ENCODE measurements at regions not wholly inside any gene's neighbourhood (a gene's known extent, or its start where the extent isn't known, plus 50 kb on each side); places are given as distances from the start of the nearest gene placed in this dataset.

- CTCF ChIA-PET: interaction anchor here (0.7 kb wide), 1 partner anchor 120 kb away, joined by 4 read pairs; no protein-coding TSS in a partner anchor
- no peaks in the 10 kb centered on the region for H3K9me3 Mint-ChIP-seq (ENCODE audit: low read depth, unreplicated experiment)
- no peak for DNase-seq
- no peak overlapping the region for H3K27ac Mint-ChIP-seq (ENCODE audit: unreplicated experiment)
- BruUV-seq (replicated peaks): no TSS peak
- no peak overlapping the region for H3K4me3 Mint-ChIP-seq (ENCODE audit: low read depth, unreplicated experiment)
- intact Hi-C loops (cut with micrococcal nuclease; ENCODE audit: unreplicated experiment): no loop called here
- H3K4me1 Mint-ChIP-seq (ENCODE audit: low read depth, unreplicated experiment): no peaks in the 10 kb centered on the region
- no peak for TF ChIP-seq CTCF (IDR thresholded peaks at IDR 0.05; ENCODE audit: unreplicated experiment)
- peaks cover 24% of the 10 kb centered on the region for H3K27me3 Mint-ChIP-seq (ENCODE audit: unreplicated experiment)
- no peaks in the 10 kb centered on the region for H3K36me3 Mint-ChIP-seq (ENCODE audit: insufficient read depth, unreplicated experiment)
Observed at GRCh38 chr12:22924391-22924790, 299.4 kb downstream of the ETNK1 start.

GRCh38 chr12:22925623-22926022 is 300.7 kb downstream of the ETNK1 start:
- no TSS peak for BruUV-seq (replicated peaks)
- CTCF ChIA-PET: no interaction called here
- Mint-ChIP-seq H3K4me1 (ENCODE audit: low read depth, unreplicated experiment) (no peaks in the 10 kb centered on the region), H3K27me3 (ENCODE audit: unreplicated experiment) (peaks cover 13% of the 10 kb centered on the region), H3K36me3 (ENCODE audit: insufficient read depth, unreplicated experiment) (no peaks in the 10 kb centered on the region), H3K27ac (ENCODE audit: unreplicated experiment) (no peak overlapping the region), H3K9me3 (ENCODE audit: low read depth, unreplicated experiment) (no peaks in the 10 kb centered on the region), H3K4me3 (ENCODE audit: low read depth, unreplicated experiment) (no peak overlapping the region)
- DNase-seq: no peak
- no peak for TF ChIP-seq CTCF (IDR thresholded peaks at IDR 0.05; ENCODE audit: unreplicated experiment)
- intact Hi-C loops (cut with micrococcal nuclease; ENCODE audit: unreplicated experiment): no loop called here

GRCh38 chr12:22932431-22932830 is 307.5 kb downstream of the ETNK1 start:
- no peak for TF ChIP-seq CTCF (IDR thresholded peaks at IDR 0.05; ENCODE audit: unreplicated experiment)
- H3K9me3 Mint-ChIP-seq (ENCODE audit: low read depth, unreplicated experiment): no peaks in the 10 kb centered on the region
- H3K4me1 Mint-ChIP-seq (ENCODE audit: low read depth, unreplicated experiment): no peaks in the 10 kb centered on the region
- CTCF ChIA-PET: interaction anchor here (1.4 kb wide), 1 partner anchor 13 kb away, joined by 3 read pairs; no protein-coding TSS in a partner anchor
- no peak for DNase-seq
- H3K4me3 Mint-ChIP-seq (ENCODE audit: low read depth, unreplicated experiment): no peak overlapping the region
- no TSS peak for BruUV-seq (replicated peaks)
- H3K36me3 Mint-ChIP-seq (ENCODE audit: insufficient read depth, unreplicated experiment): no peaks in the 10 kb centered on the region
- H3K27me3 Mint-ChIP-seq (ENCODE audit: unreplicated experiment): no peaks in the 10 kb centered on the region
- H3K27ac Mint-ChIP-seq (ENCODE audit: unreplicated experiment): no peak overlapping the region
- intact Hi-C loops (cut with micrococcal nuclease; ENCODE audit: unreplicated experiment): no loop called here

- no peak overlapping the region for H3K4me3 Mint-ChIP-seq (ENCODE audit: low read depth, unreplicated experiment)
- no peak for TF ChIP-seq CTCF (IDR thresholded peaks at IDR 0.05; ENCODE audit: unreplicated experiment)
- no peaks in the 10 kb centered on the region for H3K27me3 Mint-ChIP-seq (ENCODE audit: unreplicated experiment)
- H3K36me3 Mint-ChIP-seq (ENCODE audit: insufficient read depth, unreplicated experiment): no peaks in the 10 kb centered on the region
- DNase-seq: no peak
- H3K9me3 Mint-ChIP-seq (ENCODE audit: low read depth, unreplicated experiment): no peaks in the 10 kb centered on the region
- CTCF ChIA-PET: no interaction called here
- BruUV-seq (replicated peaks): no TSS peak
- intact Hi-C loops (cut with micrococcal nuclease; ENCODE audit: unreplicated experiment): no loop called here
- H3K27ac Mint-ChIP-seq (ENCODE audit: unreplicated experiment): no peak overlapping the region
- H3K4me1 Mint-ChIP-seq (ENCODE audit: low read depth, unreplicated experiment): no peaks in the 10 kb centered on the region
Observed at GRCh38 chr12:22935090-22935489, 310.1 kb downstream of the ETNK1 start.

Data from Calu3 (cell line).